ENCODE measurements at regions not wholly inside any gene's neighbourhood (a gene's known extent, or its start where the extent isn't known, plus 50 kb on each side); places are given as distances from the start of the nearest gene placed in this dataset.
A peak's percentile ranks its signal among the peaks of the same experiment; 100 is the strongest.

- TF ChIP-seq HMGA2 (CRISPR knock-in tag; IDR thresholded peaks at IDR 0.05) (no peak), ETV6 (CRISPR knock-in tag; IDR thresholded peaks at IDR 0.05) (no peak), RELA (CRISPR knock-in tag; IDR thresholded peaks at IDR 0.05; ENCODE audit: borderline replicate concordance) (no peak), RORB (CRISPR knock-in tag; IDR thresholded peaks at IDR 0.05) (no peak), ARID4B (CRISPR knock-in tag; IDR thresholded peaks at IDR 0.05; ENCODE audit: borderline replicate concordance) (no peak)
- TF ChIP-seq, protein P1, sequence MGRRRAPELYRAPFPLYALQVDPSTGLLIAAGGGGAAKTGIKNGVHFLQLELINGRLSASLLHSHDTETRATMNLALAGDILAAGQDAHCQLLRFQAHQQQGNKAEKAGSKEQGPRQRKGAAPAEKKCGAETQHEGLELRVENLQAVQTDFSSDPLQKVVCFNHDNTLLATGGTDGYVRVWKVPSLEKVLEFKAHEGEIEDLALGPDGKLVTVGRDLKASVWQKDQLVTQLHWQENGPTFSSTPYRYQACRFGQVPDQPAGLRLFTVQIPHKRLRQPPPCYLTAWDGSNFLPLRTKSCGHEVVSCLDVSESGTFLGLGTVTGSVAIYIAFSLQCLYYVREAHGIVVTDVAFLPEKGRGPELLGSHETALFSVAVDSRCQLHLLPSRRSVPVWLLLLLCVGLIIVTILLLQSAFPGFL (CRISPR knock-in tag; IDR thresholded peaks at IDR 0.05; ENCODE audit: borderline replicate concordance), result no peak
Observed at GRCh38 chr4:10336471-10336870, 120.8 kb downstream of the ZNF518B start (continued).

GRCh38 chr4:10335050-10335449, 122.2 kb downstream of the ZNF518B start:
- no peak for ATAC-seq
- TF ChIP-seq, protein P2, sequence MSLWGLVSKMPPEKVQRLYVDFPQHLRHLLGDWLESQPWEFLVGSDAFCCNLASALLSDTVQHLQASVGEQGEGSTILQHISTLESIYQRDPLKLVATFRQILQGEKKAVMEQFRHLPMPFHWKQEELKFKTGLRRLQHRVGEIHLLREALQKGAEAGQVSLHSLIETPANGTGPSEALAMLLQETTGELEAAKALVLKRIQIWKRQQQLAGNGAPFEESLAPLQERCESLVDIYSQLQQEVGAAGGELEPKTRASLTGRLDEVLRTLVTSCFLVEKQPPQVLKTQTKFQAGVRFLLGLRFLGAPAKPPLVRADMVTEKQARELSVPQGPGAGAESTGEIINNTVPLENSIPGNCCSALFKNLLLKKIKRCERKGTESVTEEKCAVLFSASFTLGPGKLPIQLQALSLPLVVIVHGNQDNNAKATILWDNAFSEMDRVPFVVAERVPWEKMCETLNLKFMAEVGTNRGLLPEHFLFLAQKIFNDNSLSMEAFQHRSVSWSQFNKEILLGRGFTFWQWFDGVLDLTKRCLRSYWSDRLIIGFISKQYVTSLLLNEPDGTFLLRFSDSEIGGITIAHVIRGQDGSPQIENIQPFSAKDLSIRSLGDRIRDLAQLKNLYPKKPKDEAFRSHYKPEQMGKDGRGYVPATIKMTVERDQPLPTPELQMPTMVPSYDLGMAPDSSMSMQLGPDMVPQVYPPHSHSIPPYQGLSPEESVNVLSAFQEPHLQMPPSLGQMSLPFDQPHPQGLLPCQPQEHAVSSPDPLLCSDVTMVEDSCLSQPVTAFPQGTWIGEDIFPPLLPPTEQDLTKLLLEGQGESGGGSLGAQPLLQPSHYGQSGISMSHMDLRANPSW (CRISPR knock-in tag; conservative IDR thresholded peaks at IDR 0.05; ENCODE audit: low read depth), result no peak
- TF ChIP-seq SMAD3 (CRISPR knock-in tag; IDR thresholded peaks at IDR 0.05; ENCODE audit: borderline replicate concordance), result no peak
- TF ChIP-seq, protein P3, sequence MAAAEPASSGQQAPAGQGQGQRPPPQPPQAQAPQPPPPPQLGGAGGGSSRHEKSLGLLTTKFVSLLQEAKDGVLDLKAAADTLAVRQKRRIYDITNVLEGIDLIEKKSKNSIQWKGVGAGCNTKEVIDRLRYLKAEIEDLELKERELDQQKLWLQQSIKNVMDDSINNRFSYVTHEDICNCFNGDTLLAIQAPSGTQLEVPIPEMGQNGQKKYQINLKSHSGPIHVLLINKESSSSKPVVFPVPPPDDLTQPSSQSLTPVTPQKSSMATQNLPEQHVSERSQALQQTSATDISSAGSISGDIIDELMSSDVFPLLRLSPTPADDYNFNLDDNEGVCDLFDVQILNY (CRISPR knock-in tag; IDR thresholded peaks at IDR 0.05), result no peak

DNA sequence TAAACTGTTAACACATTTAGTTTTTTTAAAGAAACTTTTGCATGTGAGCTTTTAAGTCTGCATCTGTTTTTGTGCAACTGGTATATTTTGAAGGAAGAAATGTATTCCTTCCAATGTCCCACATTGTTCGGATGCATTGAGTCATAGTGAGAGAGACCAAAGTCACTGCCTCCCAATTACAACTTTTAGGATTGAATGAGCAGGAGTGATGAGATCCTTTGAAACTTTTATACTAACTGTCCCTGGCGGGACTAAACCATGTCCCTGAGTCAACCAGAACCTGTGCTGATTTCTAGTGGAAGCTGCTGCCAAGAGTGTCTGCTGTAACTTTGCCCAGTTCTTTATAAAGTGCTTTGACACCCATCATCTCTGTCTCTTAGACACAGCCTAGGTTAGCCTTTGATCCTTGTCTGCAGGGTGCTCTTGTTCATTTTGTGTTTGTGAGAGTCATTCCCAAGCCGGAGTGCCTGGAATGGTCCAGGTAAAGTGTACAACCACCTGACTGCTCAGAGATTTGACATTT, 122.7 kb downstream of the ZNF518B start:
- CTCF ChIA-PET, result interaction anchor here (1.0 to 1.5 kb wide), 2 partner anchors 176 to 192 kb away, joined by 3 to 5 read pairs; no protein-coding TSS in a partner anchor
- ATAC-seq, result no peak
- H3K27ac Mint-ChIP-seq, result peak overlapping the region; percentile 24; the same call in 1 of the 2 replicates
- TF ChIP-seq, protein P4, sequence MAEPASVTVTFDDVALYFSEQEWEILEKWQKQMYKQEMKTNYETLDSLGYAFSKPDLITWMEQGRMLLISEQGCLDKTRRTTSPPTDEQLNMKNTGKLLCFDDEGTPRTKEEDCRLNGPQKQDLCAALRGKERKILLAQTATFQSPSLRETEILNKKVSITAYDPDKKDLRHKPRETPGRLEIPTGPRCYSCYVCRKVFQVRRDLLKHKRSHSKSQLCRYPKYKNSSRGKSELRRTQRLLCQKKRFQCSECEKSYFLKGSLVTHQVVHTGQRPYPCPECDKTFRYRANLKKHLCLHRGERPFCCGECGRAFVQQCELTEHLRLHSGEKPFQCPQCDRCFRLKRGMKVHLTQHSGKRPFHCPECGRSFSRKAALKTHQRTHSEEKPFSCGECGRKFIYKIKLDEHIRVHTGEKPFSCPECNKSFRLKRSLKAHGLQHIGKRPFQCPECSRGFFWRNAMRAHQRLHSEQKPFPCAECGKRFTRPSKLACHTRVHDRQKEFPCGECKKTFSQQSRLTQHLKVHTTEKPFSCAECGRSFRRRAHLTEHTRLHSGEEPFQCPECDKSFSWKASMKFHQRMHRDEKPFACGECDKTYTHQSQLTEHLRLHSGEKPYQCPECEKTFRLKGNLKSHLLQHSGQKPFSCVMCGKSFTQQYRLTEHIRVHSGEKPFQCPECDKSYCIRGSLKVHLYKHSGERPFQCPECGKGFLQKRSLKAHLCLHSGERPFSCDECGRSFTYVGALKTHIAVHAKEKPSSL (CRISPR knock-in tag; conservative IDR thresholded peaks at IDR 0.05), result no peak
- TF ChIP-seq ATF3 (CRISPR knock-in tag; conservative IDR thresholded peaks at IDR 0.05) (no peak), HMGA2 (CRISPR knock-in tag; IDR thresholded peaks at IDR 0.05) (no peak), NFE2L1 (CRISPR knock-in tag; IDR thresholded peaks at IDR 0.05) (no peak), NR1H2 (CRISPR knock-in tag; IDR thresholded peaks at IDR 0.05) (no peak), ZNF121 (CRISPR knock-in tag; IDR thresholded peaks at IDR 0.05) (no peak), ATF2 (CRISPR knock-in tag; IDR thresholded peaks at IDR 0.05; ENCODE audit: borderline replicate concordance, low read depth) (no peak), ESRRA (CRISPR knock-in tag; IDR thresholded peaks at IDR 0.05; ENCODE audit: borderline replicate concordance) (no peak), IRF2 (CRISPR knock-in tag; IDR thresholded peaks at IDR 0.05; ENCODE audit: borderline replicate concordance, low read depth) (no peak)

More at GRCh38 chr4:10335050-10335449, 122.2 kb downstream of the ZNF518B start:
- no peak overlapping the region for H3K27ac Mint-ChIP-seq
- peaks cover 7% of the 10 kb centered on the region; the same call in 1 of the 2 replicates for H3K9me3 Mint-ChIP-seq
- no peaks in the 10 kb centered on the region; the same call in none of the 2 replicates for H3K27me3 Mint-ChIP-seq (ENCODE audit: low read depth)
- H3K36me3 Mint-ChIP-seq, result no peaks in the 10 kb centered on the region
- no peak overlapping the region for H3K4me3 Mint-ChIP-seq
- CTCF ChIA-PET, result interaction anchor here (1.0 to 1.5 kb wide), 2 partner anchors 177 to 191 kb away, joined by 3 to 5 read pairs; no protein-coding TSS in a partner anchor
- H3K4me1 Mint-ChIP-seq, result peaks cover 20% of the 10 kb centered on the region
- POLR2A ChIA-PET, result no interaction called here
- DNase-seq (ENCODE audit: low spot score), result no peak

More for the DNA sequence above, 122.7 kb downstream of the ZNF518B start:
- Mint-ChIP-seq H3K4me1 (peaks cover 20% of the 10 kb centered on the region), H3K36me3 (no peaks in the 10 kb centered on the region), H3K27me3 (ENCODE audit: low read depth) (no peaks in the 10 kb centered on the region; the same call in 1 of the 2 replicates), H3K4me3 (no peak overlapping the region), H3K9me3 (peaks cover 7% of the 10 kb centered on the region; the same call in 1 of the 2 replicates)
- DNase-seq (ENCODE audit: low spot score), result no peak
- POLR2A ChIA-PET, result no interaction called here

All from WTC11 (cell line).